HG02970 (cell line): ENCODE measurements at regions not wholly inside any gene's neighbourhood (a gene's known extent, or its start where the extent isn't known, plus 50 kb on each side); places are given as distances from the start of the nearest gene placed in this dataset.

ENCODE experiments used
- ATAC-seq: cut with Tn5 transposase; IDR thresholded peaks from one replicate; pipeline ENCODE4 v1.9.1; 2021; ENCODE audit warnings: mild to moderate bottlenecking, moderate library complexity, moderate number of reproducible peaks; ENCODE audit not compliant: unreplicated experiment, low FRiP score

DNA sequence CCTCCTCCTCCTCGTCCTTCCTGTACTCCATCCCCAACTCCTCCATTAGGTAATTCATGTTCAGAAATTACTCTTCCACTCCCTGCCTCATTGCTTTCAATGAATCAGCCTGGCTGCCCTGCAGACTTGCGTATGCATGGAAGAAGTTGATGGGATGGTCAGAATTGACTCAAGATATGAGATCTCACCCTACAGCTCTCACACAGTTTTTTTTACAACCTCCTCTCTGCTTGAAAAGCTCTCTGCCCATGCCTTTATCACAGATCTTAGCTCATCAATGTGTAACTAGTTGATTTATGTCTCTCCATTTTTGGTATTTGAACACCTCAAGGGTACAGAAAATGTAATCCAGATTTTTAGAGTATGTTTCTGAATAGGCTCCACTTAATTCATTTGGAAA is 506.9 kb downstream of the TBC1D4 start:
- ATAC-seq: no peak

DNA sequence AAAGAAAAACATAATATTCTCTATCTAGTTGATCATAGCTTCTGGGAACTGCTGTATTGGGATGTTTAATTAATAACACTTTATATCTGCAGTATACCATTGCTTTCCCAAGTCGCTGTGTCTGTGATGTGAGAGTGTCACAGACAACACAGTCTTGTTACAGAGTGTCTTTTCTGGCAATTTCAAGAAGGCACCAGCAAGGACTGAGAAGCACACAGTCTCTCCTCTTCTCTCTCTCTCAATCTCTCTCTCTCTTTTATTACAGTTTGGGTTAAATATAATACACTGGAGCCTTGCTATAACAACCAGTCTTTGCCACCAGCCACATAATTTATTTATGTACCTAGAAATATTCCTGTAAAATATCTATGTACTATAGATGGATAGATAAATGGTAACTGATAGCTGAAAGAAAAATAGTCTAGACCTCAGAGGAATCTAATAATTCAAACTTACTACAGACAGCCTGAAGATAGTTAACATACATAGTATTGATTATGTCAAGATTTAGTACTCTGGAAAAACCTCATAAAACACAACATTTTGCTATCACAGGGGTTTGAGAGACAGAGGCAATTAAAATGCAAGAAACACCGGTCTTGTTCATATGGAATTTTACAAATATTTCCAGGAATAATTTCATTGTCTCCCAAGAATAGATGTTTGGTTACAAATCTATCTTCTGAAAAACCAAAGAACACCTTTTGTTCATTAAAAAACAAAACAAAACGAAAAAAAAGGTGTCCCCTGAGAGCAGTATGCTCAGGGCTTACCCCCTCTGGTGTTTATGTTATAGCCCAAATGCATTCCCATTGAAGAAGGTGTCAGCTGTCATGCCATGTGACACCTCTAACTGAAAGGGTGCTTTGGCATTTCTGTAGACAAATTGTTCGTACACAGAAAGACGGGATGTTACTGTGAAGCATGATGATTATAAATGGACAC is 507.8 kb downstream of the TBC1D4 start:
- no peak for ATAC-seq

DNA sequence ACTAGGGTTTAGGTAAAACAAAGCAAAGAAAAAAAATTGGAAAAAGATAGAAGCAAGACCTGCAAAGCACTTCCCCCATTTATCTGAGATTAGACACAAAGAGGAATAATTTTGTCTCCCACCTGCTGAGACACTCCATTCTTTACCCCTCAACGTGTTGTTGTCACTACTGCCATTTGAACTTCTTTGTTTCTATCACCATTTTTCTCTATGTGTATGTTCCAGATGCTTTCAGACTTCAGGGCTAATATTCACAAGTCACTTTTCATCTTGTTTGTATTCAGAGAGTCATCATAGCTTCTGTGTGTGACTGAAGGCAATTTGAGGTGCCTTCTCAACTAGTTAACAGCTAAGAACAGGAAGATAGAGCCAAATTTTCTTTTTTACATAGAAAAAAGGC is 512.5 kb downstream of the TBC1D4 start:
- no peak for ATAC-seq

DNA sequence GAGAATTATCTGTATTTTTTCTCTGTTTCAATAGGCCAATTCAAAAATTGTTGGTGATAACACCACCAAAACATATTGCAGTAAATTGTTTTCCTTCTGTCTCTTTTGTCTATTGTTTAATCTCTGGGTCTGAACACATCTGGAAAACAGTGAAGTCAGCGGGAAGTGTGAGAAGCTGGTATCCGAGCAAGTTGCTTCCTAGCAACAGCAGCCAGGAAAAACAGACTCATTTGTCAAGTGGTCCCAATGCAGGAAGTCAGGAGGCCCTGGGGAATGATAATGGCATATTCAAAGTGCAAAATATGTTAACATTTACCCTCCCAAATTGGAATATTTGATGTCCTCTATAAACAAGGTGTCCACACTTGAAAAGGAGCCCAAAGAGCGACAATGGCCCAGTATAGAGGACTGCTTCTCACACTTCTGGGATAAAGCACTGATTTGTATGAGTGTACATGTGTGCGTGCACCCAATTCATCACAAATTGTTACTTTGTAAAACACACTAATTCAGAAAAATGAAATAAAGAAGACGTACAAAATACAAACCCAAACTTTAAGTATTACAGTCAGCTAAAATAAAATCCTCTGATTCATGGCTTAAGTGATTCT is 515.0 kb downstream of the TBC1D4 start:
- ATAC-seq: no peak

DNA sequence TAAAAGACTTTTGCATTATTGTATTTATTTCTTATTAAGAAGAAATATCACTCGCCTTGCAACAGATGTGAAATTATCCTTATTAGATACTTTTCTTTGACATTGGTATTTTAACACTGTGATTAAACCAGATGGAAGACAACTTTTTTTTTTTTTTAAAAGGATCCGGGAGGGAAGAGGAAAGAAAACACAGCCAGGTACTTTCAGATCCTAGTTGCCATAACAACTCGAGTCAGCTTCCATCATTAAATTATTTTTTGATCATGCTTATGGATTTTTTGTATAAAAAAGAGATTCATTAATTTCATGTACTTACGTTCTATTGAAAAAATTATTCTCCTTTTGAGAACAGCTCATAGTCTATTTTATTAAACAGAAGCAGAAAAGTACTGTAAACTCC is 515.7 kb downstream of the TBC1D4 start:
- no peak for ATAC-seq

DNA sequence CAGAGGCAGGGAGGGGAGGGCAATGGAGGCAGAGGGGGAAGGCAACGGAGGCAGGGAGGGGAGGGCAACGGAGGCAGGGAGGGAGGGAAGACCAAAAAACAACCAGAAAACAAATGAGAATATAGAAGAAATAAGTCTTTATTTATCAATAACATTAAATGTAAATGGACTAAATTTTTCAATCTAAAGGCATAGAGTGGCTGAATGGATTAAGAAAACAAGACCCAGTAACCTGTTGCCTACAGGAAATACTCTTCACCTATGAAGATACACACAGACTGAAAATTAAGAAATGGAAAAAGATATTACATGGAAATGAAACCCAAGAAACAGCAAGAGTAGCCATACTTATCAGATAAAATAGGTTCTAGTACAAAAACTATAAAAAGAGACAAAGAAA is 536.3 kb downstream of the TBC1D4 start:
- no peak for ATAC-seq

DNA sequence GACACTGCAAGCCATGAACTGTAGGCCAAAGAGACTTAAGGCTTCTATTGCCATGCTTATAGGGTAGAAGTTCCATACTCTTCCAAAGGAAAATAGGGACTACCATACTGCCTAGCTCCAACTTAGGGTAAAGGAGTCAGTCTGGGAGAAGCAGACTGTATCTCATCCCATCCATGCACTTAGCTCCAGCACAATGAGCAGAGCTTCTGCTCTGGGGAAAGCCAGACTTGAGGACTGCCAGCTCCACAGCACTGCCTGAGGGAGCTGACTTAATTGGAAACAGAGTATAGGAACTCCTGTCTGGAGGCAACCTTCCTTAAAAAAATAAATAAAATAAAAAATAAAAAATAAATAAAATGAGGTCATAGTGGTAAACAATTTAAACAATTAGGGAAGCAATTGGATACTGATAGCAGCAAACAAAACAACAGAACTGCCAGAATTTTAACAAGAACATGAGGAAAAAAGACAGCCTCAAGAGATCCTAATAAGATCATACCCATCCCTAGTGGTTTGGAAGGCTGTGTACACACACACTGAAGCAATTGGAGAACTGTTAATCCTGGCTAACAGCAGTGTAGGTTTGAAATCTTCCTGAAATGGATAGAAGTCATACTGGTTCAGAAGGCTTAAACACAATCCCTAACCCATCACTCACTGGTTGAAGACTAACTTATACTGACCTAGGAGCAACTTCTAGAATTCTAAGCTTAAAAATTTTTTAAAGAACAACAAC is 550.1 kb downstream of the TBC1D4 start:
- ATAC-seq: no peak

DNA sequence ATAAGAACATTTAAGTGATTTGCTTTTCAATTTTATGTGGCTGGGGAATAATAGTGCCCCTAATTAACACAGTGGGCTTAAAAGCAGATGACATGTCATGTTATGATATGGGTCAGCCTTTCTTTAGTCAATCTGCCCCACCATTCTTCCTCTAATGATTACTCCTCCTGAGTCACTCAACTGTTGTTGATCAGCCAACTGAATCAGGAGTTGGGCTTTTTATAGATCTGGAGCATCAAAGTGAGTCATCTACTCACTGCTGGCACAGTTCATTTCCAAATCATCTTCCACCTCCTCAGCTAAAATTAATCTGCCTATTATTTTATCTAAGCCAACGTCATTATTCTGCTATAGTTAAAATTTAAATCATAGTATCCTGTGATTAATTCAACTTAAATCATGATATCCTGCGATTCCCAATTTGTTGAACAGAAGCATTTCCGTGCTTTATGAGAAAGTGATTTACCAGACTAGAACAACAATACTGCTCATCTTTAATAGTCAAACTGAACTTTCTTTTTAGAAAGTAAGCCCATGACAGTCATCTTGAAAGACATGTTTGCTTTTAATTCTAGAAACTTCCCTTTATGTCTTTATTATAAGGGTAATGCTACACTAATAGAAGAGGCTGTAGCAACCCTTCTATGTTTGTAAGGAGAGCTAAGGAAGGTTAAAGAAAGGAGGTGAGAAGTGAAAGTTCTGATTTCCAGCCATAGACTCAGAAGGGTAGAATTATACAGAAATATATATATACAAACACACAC is 551.4 kb downstream of the TBC1D4 start:
- no peak for ATAC-seq

DNA sequence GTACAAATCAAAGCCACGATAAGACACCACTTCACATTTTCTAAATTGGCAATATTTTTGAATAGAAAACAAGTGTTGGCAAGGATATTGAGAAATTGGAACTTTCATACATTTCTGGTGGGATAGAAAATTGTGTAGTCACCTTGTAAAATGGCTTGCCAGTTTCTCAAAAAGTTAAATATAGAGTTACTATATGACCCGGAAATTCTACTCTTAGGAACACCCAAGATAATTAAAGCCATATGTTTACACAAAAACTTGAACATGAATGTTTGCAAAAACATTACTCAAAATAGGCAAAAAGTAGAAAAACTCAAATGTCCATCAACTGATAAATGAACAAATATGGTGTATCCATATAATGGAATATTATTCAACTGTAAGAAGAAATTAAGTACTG is 552.5 kb downstream of the TBC1D4 start:
- ATAC-seq: no peak

DNA sequence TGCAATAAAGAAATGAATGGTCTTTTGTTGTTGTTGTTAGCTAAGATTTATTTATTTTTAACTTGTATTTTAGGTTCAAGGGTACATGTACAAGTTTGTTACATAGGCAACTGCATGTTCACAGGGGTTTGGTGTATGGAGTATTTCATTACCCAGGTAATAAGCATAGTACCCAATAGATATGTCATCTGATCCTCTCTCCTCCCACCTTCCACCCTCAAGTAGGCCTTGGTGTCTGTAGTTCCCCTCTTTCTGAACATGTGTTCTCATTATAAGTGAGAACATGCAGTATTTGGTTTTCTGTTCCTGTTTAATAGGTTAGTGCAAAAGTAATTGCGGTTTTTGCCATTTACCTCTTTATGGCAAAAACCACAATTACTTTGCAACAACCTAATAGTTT is 554.1 kb downstream of the TBC1D4 start:
- no peak for ATAC-seq

DNA sequence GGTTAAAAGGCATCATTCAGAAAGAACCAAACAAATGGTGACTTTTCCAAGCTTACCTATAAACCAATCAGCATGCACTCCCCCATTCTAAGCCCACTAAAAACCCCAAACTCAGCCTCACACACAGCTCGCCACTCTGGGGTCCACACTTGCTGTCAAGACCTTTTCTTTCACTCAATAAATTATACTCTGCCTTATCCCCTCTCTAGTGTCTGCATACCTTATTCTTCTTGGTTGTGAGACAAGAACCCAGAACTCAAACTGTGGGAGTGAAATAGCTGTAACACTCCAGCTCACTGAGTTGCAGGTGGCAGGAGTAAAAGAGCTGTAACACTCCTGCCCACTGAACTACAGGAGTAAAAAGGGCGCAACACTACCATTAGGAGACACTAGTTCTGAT is 559.0 kb downstream of the TBC1D4 start:
- ATAC-seq: no peak

DNA sequence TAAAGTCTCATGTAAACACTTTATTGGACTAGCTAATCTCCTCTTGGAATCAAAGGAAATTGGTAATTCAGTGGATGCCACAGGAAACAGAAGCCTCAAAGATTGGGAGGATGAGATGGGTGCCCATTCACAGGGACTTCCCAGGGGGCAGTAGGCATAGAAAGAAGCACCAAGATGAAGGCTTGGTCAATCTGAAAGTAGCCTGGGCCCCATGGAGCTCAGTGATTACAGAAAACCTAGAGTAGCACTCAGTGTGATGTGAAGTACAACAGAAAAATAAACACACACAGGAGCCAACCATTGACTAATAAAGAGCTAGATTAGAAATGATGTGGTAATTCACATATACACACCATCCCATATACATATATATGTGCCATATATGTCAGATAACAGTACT is 560.6 kb downstream of the TBC1D4 start:
- no peak for ATAC-seq

DNA sequence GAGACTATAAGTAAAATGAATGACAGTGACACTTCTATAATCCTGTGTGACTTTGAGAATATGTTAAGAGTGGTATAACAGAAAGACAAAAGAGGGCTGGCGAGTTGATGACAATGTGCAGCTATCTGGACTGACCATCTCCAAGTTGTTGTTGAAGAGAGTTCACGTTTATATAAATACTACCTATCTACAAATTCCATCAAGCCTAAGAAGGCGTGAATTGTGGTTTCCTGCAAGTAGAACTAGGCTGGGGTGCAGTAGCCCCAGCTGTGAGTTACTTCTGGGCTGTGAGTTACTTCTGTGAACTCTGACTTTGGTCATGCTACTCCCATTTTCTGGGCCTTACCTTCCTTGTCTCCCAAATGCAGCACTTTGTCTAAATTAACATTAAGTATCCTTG is 561.0 kb downstream of the TBC1D4 start:
- ATAC-seq: no peak

DNA sequence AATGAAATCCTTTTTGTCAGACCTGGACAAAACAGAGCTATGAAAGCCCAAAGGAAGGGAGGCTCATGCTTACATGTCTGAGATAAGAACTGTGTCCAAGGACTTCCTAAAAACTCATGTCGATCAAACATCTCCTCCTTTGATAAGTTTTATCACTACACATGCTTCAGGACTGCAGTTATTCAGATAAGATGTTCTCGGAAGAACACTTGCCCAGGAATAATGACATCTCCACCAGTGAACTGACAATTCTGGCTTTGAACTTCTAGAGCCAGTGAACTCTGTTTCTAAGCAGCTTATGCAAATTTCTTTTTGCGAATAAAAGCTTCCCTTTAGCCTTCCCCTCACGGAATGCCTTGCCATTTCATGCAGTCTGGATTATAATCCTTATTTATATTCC is 561.6 kb downstream of the TBC1D4 start:
- ATAC-seq: no peak

DNA sequence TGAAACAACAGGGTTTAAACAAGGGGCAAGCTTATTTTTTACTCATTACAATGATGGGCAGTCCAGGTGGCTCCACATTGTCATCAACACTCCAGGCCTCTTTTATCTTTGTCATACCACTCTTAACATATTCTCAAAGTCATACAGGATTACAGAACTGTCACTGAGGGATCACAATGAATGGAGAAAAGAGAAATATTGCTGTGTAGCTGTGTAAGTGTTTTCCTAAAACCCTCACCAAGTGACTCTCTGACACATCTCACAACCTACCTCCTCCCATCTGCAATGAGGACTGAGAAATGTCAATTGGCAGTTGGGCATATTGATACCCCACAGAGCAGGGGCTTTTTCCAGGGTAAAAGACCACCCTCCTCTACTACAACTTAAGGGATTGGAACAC is 562.1 kb downstream of the TBC1D4 start:
- no peak for ATAC-seq

DNA sequence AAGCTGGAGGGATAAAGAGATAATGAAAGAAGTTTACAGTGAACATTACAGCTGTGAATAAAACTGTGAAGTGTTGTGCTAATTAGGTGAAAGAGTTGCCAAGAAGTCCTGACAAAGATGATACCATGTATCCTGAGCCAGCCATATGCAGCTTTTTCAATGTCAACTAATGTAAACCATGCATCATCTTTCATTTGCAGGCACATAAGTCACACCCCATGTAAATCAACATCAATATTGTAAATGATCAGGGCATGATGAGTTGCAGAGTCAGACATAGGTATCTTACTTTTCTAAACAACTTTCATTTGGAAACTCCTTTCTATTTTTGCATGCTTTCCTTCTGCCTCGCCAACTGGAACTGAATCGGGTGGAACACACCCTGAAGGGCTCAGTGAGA is 569.1 kb downstream of the TBC1D4 start:
- no peak for ATAC-seq

DNA sequence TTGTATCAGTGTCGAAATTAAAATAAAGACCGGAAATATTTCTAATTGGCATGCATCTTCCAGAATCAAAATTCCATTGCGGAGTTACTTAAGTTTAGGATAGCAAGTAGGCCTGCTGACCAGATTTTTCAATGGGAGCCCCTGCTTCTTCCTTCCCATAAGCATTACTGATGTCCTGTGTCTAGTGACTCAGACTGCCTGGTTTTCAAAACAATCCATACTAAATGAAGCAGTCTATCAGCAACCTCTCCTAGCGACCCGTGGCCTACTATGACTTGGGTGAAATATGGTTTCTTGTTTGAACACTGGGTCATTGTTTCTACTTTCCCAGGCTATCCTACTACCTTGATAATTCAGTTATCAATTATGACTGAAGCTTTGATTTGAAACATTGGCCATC is 571.6 kb downstream of the TBC1D4 start:
- ATAC-seq: no peak

DNA sequence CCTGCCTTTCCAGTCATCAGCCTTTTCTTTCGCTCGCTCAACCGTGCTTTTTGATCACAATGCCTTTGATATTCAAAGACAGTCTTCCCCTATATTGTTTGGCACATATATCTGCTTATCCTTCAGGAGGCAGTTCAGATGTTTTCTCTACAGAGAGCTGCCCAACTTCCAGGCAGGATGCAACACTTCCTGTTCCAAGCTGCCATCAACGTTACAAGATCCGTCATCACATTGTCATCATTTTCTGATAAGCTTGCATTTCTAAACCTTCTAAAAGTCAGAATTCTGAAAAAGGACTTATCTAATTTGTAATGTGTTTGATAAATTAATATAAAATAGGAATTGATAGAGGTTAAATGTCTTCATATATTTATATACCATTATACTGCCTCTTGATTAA is 574.2 kb downstream of the TBC1D4 start:
- no peak for ATAC-seq

DNA sequence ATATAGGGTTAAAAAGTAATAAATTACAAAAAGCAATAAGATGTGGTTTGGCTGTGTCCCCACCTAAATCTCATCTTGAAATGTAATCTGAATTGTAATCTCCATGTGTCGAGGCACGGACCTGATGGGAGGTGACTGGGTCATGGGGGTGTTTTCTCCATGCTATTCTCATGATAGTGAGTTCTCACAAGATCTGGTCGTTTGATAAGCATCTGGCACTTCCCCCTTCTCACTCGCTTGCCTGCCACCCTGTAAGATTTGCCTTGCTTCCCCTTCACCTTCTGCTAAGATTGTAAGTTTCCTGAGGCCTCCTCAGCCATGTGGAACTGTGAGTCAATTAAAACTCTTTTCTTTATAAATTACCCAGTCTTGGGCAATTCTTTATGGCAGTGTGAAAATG is 577.4 kb downstream of the TBC1D4 start:
- no peak for ATAC-seq

DNA sequence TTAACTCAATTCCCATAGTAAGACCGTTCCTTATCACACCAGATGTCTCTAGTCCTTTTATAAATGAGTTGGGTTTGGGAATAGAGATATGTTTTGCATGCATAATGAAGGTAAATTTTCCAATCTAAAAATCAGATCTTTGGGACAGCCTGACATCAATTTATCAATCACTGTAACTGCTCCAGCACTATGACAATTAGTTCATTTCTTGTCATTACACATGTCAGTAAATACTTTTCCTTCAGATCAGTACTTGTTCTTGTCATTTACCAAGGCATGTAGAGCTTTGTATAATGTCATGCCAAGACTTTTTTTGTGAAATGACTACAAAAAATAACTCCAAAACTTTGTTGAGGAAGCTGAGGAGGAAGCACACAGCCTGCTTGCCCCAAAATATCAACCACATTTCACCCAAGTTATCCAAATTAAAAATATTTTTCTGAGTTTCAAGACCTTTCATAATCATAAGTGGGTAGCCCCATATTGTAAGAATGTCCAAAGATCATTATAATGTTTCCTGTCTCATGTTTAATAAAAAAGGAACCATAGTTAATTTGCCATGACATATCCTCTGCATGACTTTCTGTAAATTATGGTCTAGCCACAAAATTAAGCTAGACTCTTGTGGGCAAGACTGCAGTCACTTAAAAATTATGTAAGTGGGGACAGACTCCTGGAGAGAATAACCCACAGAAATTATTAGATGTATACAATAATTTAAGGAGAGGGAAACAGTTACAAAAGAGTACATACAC is 586.8 kb downstream of the TBC1D4 start:
- ATAC-seq: no peak
